GM12891 (cell line): ENCODE measurements at regions not wholly inside any gene's neighbourhood (a gene's known extent, or its start where the extent isn't known, plus 50 kb on each side); places are given as distances from the start of the nearest gene placed in this dataset.

ENCODE experiments used
- POLR2A ChIP-seq: IDR thresholded peaks from 2 replicates; pipeline ENCODE4 v1.6.1; 2011; ENCODE audit warnings: low read depth, low read length, control low read depth
- POLR2AphosphoS5 ChIP-seq: IDR thresholded peaks from 2 replicates; pipeline ENCODE4 v1.6.1; 2011; ENCODE audit warnings: low read depth, low read length, control low read depth
- SPI1 ChIP-seq: IDR thresholded peaks from 2 replicates; pipeline ENCODE4 v1.6.1; 2011; ENCODE audit warnings: low read depth, low read length, control low read depth
- TAF1 ChIP-seq: IDR thresholded peaks from 2 replicates; pipeline ENCODE4 v1.6.1; 2011; ENCODE audit warnings: low read depth, low read length, control low read depth

DNA sequence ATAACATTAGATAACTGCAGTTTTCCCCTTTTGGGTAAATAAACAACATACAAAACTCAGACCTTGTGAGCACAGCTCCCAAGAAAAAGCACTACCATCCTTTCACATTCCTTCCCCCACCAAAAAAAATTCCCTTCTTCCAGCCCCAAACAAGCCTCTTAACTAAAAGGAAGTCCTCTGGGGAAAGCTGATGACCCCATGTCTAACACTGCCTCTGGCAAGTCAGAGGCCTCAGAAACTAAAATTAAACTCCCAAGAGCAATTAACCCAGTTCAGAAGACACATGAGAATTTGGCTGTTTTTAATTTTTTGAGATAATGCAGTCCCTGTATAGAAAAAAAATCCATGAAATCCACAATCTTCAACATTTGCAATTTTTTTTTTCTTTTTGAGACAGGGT lies 127.7 kb downstream of the SPTSSA start:
- TF ChIP-seq POLR2A (no peak), TAF1 (no peak), POLR2AphosphoS5 (no peak), SPI1 (no peak)
